ENCODE measurements at regions not wholly inside any gene's neighbourhood (a gene's known extent, or its start where the extent isn't known, plus 50 kb on each side); places are given as distances from the start of the nearest gene placed in this dataset.

DNA sequence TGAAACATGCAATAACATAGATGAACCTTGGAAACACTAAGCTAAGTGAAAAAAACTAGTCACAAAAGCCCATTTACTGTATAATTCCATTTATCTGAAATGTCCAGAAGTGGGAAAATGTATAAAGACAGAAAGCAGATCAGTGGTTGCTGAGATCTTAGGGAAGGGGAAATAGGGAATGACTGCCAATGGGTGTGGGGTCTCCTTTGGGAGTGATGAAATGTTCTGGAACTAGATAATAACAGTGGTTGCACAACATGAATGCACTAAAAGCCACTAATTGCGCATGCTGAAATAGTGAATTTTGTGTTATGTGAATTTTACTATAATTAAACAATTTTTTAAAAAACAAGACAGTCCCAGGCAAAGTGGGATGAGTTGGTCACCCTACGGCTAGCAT is 472.8 kb downstream of the CCDC171 start:
- DNase-seq, result no peak

DNA sequence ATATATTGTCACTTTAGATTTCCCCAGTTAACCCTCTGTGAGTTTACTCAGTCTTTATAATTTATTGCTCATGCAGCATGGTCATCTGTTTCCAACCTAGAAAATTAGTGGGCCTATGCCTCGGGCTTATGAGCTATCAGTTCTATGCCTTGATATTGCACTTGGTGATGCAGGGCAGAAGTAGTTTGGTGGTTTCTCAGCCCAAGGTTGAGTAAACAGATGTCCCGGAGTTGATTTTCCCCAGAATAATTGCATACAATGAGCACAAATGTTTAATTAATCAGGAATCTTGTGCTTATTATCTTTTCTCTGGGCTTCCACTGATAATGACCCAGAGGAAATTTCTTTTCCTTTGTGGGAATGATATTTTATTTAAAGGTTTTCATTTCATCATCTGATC is 474.0 kb downstream of the CCDC171 start:
- DNase-seq, result no peak

DNA sequence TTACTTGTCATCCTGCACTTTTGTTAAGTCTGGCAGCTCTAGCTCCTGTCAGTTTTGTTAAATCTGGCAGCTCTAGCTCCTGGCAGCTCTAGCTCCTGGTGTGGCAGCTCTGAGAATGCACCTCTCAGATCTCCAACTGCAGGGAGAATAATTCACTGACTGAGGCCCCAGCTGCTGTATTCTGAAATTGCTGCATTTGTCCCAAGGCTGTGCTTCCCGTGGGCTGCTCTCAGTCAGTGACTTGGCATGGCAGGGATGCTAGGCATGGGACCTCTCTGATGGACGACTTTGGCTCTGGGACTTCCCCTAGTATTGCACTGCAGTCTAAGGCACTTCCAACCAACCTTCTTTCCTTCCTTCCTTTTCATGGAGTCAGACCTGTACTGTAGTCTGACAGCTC is 475.7 kb downstream of the CCDC171 start:
- DNase-seq, result no peak

DNA sequence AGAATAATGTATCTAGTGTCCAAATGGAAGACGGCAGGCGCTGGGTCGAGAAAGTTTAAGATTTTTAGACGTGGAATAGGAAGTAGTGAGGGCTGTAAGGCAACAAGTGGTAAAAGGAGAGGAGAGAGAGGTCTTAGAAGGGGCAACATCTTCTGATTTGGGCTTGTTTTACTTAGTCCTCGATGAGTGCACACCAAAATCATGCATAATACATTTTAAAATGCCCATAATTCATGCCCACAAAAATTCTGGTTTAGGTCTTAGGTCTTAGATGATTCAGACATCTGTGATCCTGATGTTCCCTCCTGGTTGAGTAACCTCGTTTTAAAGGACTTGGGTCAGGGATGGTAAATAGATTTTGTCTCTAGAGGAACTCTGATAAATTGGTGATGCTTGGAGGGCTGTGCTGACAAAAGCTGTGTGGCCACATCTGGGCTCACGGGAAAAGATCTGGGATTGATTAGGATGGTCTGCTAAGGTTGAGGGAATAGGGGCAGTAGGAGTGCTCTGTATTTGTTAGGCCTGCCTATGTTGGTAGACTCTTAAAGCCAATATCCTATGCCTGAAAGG is 476.3 kb downstream of the CCDC171 start:
- no peak for DNase-seq

DNA sequence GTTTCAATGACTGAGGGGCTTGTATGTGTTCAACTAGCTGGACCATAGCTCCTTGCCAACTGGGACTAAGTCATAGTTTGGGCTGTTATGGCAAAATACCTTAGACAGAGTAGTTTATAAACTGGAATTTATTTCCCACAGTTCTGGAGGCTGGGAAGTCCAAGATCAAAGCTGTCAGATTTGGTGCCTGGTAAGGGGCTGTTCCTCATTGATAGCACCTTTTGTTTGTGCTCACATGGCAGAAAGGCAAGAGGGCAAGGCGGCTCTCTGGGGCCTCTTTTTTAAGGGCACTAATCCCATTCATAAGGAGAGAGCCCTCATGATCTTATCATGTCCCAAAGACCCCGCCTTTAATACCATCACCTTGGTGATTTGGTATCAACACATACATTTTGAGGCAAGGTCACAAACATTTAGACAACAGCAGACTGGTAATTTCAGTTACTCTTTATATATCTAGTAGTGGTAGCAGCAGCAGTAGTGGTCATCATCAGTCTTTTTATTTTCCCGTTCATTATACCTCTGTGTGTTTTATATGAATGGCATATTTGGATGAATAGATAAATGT is 477.0 kb downstream of the CCDC171 start:
- no peak for DNase-seq

DNA sequence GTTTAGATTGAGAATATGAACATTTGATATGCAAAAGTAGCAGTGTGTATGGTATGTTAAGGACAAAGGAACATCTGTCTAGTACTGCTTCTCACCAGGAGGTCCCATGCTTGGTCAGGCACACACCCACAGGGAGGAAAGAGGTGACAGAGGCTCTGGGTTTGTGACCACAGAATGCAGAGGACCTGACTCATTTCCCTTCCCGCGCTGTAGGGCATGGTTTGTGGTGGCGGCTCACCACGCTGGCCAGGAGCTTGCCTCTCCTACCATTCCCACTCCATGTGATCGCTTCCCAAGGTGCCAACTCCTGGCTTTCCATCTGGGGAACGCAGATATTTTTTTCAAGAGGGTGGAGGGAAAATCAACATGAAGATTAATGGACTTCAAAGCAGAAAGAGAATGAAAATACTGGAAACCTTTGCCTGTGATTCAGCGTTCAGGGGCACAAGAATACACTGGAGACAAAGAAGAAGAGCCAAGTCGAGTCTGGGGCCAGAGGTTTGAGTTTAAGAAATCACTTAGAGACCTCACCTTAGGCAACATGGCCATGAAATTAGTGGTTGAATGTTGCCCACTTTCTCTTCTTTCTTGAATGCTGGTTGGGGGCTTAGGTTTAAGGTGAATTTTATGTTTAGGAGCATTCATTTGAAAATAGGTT is 477.8 kb downstream of the CCDC171 start:
- peak; percentile 27 for DNase-seq

DNA sequence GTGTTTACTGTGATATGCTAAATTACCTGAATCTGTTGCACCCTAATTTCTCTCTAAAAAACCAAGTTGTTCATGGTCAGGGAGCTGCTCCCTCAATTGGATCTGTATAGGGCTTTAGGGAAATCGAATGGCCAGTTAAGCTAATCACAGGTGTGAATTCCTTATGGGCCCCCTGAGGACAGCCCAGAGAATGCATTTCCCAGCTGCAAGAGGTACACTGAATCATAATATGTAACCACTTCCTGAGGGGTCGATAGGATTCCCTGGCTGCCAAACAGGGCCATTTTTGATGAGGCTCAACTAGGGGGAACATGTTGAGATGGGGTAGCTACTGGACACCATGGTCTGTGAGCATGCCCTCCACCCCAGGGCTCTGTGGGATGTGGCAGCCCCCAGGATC is 478.6 kb downstream of the CCDC171 start:
- no peak for DNase-seq

DNA sequence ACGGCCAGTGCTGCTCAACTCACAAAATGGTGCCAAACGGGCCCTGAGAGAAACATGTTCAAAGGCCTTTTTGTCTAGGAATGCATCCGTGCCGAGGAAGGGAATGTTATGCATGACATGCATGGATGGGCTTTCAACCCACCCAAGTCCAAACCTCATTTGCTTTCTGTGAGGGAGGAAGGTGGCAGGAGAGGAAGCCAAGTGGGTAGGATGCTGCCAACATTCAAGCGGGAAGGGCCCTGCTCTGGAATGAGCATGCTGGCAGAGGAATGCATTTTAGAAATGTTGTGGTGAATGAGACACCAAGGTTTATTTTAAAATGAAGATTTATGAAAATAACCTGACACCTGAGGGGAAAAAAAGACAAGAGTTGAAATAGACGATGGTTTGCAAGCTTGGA is 479.1 kb downstream of the CCDC171 start:
- DNase-seq, result no peak

DNA sequence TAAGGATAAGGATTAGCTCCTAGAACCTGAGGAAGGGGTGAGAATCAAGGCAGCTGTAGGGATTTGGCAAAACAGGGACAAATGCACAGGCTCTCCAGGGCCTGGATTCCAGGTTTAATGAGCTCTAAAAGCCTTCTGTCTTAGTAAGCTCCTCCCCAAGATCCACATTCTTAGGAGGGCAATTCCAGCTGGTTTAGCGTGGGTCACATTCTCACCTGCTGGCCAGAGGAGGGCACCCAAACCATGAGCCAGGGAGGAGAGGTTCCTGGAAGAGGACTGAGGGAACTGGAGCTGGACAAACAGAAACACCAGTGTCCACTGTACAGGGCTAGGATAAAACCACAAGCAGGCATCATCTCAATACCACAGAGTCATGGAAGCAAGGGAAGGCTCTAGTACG is 480.0 kb downstream of the CCDC171 start:
- DNase-seq, result no peak

DNA sequence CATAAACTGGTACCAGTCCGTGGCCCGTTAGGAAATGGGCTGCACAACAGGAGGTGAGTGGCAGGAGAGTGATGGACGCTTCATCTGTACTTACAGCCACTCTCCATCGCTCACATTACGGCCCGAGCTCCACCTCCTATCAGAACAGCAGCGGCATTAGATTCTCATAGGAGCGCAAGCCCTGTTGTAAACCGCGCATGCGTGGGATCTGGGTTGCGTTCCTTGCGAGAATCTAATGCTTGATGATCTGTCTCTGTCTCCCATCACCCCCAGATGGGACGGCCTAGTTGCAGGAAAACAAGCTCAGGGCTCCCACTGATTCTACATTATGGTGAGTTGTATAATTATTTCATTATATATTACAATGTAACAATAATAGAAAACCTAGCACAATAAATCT is 480.4 kb downstream of the CCDC171 start:
- no peak for DNase-seq

DNA sequence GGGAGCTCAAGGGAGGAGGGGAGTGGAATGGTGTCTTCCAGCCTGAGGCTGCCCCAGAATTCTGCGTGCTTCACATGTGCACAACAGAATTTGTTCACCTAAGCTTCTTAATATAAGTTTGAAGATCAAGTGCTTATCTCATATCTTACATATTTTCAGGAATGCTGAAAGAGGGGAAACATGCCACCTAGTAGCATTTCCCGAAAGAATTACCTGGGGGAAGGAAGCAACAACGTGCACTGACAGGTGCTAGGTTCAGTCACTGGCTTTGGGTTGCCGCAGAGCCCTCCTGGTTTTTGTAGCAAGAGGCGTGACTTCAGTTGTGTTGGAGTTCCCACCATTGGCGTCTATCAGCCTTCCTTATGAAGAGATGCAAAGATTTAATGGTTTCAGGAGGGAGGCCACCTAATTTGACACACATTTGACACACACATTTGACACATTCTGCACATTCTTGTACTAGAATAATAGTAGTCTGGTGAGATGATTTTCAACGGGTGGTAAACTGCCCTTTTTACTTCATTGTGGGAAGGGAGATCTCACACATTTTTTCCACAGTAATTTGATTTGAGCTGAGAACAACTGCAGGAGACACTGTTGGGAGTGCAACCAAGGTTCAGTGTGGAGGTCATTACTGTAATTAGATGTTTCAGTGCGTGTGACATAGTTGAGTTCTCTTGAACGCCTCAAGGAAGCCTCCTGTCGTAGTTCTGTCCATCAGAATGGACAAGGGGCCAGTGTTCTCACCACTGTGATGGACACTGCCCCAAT is 481.3 kb downstream of the CCDC171 start:
- no peak for DNase-seq

DNA sequence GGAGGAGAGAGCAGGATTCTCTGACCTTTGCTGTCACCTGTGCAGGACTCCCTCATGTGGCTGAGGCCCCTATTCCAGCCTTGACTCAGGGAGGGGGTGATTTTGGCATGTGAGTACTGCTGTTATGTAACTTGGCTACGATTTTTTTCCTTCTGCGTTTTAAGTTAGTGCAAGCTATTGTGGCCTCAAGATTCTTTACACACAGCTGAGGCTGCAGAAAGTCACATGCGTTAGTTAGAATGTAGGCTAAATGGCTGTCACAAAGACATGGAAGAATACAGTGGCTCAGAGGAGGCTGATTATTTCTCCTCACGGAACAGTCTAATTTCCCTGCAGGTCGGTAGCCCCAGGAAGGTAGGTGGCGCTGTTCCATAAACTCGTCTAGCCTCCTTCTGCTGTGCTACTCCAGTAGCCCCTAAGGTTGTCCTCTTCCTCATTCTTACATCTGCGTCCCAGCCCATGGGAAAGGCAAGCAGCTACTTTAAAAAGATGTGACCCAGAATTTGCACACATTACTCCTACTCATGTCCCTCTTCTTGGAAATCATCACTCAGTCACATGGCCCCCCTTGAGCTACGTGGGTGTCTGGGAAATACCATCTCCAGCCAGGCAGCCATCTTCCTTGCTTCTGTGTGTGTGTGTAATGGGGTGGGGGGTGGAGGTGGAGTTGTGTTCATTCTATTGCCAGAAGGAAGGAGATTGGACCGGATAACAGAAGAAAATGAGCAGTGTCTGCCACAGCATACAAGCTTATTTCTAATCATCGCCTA is 486.6 kb downstream of the CCDC171 start:
- peak; percentile 27 for DNase-seq

DNA sequence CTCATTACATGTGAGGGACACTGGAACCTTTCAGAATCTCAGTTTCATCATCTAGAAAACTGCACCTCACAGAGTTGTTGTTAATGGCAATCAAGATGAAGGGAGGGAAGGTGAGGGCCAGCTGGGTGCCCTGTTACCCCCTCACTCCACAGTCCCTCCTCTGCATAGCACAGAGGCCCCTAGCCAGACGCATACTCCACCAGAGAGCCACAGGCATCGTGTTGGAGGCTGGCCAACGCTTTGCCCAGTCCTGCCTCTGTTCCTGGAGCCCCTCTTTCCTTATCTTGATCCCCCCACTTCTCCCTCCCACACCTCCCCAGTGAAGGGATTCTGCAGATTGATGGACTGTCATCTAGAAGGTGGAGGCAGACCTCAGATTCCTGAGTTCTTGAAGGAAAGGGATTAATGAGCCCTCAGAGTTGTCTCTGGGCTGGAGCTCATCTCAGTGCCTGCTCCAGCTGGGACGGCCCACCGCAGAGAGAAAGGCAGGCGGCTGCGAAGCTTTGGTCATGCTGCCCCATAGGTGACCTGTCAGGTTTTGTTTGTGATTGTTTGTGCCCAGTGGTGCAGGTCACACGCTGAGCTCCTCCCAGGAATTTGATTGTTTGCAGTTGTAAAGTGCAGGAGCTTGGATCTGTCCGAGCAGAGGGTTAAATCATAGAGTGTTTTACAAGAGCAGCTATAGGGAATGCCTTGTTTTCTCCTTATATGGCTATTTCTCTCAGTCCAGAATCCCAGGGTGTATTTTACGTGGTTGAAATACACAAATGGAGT is 487.3 kb downstream of the CCDC171 start:
- DNase-seq, result no peak

DNA sequence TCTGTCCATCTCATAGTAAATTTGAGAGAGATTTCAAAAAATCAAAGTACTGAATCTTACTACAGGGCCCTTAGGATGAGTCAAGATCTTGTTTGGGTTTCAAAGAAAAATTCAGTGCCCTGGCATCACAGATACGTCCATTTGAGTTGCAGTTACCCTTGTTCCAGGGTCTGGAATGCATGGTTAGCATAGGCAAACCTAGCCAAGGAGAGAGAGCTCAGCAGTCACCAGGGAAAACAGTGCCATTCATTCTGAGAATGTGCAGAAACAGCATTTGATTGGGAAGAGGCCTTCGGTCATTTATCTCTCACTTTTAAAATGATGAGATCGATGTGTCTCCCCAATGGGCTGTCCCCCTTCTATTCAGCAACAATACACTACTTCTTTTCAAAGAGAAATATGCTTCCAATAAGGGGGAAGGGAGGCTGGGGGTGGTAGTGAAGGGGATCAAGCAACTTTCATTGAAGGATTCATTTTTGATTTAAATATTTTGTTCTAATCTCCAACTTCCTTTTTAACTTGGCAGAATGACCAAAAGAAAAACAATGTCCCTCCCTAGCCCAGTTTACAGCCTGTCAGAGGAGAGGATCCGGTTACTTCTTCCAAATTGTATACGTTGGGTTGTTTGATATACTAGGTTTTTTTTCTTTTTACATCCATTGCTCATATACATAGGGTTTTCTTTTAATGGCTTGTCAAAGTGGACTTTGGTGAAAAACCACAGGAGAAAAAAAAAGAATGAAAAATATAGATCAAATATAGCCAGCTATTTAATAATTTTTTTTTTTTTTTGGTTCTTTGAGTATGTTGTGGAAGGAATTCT is 491.1 kb downstream of the CCDC171 start:
- DNase-seq, result no peak

DNA sequence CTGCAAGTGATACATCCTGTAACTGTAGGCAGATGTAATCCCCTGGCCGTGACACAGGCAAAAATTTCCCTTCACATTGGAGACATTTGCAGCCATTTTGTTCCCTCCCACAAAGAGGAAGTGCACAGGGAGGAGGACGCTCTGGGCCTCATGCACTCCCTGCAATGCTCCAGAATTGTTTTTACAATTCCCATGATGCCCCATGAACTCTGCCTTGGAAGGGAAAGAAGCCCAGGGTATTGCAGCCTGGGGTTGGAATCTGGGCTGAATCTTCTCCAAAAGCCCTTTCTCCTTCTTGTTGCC is 491.7 kb downstream of the CCDC171 start:
- no peak for DNase-seq

DNA sequence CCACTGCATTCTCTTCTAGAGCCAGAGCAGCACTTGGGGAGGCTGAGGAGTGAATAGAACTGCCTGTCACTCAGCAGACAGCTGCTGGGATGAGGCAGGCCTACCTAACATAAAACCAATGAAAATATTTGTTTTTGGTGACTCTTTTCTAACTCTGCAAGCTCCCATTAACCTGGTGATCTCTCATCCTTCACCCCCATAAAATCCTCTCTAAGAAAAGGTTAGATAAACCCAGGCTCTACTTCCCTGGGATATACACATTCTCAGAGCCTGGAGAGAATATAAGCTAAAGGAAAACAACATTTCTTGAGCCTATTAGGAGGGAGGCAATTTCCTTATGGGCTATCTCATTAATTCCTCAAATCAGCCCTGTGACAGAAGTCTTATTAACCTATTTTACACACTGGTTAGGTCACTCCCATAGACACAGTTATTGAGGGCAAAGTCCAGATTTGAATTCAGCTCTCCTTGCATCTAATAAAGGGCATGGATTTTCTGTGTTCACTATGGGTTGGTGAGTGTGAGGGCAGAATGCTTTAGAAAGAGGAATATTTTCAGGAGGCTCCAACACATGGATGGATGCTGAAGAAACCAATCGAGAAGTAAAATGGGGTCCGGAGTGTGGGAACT is 492.9 kb downstream of the CCDC171 start:
- DNase-seq, result no peak

DNA sequence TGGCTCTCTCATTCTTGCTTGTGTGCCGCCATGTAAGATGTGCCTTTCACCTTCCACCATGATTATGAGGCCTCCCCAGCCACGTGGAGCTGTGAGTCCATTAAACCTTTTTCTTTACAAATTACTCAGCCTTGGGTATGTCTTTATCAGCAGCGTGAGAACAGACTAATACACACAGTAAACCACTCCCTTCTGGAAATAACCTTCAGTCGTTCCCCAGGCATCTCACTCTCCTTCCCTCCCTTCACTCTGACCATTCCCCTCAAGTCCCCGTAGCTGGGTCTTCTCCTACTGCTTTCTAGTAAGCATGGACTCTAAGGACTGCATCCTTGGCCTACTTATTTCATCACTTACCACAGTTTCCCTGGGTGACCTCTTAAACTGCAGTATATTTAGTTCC is 493.9 kb downstream of the CCDC171 start:
- DNase-seq, result no peak

DNA sequence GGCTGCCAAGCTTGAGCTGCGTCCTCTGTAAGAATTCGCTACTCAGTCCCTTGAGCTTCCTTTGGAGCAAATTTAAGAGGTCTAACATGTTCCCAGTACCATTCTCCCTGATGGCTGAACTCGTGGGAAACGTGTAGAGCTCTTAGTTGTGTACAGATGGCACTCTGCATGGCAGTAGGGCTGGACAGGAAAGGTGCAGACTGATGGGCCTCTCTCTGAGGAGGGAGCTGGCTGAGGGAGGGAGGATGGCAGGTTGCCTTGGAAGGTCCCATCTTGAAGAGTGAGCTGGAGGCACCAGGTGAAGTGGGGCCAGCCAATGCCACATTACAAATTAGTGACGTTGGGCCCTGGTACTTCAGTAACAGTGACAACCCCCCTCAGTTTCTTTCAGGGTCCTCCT is 495.3 kb downstream of the CCDC171 start:
- no peak for DNase-seq

DNA sequence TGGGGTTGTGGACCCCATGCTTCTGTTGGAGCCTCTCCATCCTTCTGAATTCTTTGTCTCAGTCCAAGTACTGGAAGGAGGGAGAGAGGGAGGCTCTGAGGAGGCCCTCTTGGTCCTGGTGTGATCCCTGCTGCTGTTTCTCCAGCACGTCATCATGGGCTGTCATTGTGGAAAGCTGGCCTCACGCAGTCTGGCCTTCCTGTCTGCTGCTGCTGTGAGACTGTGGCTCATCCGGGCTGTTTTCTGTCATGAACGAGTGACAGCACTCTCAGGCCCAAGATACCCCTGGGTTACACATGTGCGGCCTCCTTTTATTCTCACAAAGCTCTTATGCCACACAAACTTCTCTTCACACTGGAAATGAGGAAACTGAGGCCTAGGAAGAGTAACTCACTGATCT is 499.3 kb downstream of the CCDC171 start:
- no peak for DNase-seq

DNA sequence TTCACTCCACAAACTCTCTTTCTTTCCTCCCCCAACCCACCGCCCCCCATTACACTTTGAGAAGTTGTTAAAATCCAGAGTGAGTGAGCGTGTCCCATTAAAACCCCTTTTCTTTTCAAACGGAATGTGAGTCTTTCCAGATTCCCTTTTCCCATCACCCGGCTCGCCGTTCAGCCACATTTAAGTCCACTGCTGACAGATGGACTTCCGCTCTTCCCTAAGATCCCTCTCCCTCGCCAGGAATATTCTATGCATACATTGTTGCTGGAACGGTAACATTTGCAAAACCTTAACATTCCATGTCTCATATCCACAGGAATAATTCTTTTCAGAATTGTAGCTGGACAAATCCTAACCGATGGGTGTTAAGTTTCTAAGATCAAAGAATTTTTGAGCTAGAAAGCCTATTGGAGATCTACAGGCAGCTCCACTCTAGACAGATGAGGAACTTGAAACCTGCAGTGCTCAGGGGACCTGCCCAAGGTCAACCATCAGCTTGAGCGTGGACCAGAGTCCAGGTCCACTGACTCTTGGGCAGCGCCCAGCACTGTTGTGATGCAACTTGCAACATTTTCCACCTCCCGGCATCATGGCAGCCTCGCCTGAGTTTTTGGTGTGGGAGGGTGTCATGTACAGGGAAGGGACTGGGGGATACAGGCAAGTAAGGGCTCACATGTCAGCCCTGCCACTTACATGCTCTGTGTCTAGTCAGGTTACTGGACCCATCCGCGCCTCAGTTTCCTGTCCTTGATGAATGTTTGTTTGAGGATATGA is 500.1 kb downstream of the CCDC171 start:
- no peak for DNase-seq

DNA sequence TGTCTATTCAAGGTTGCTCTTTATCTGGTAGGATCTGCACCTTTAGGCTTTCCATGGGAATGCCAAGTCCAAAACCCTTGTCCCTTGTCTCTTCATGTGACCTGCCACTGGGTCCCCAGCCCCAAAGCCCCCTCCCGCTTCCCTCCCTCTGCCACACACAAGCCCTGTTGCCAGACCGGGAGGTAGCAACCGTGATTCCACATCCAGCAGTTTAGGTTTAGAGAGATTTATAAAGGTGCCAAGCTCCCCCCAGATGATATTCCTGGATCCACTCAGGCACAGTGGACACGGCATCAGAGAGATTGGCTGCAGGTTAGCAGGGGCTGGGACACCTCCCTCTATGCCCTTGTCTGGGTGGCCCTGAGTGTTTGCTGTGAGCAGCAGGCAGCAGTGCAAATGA is 504.7 kb downstream of the CCDC171 start:
- DNase-seq, result no peak
